ENCODE measurements at regions not wholly inside any gene's neighbourhood (a gene's known extent, or its start where the extent isn't known, plus 50 kb on each side); places are given as distances from the start of the nearest gene placed in this dataset.

DNA sequence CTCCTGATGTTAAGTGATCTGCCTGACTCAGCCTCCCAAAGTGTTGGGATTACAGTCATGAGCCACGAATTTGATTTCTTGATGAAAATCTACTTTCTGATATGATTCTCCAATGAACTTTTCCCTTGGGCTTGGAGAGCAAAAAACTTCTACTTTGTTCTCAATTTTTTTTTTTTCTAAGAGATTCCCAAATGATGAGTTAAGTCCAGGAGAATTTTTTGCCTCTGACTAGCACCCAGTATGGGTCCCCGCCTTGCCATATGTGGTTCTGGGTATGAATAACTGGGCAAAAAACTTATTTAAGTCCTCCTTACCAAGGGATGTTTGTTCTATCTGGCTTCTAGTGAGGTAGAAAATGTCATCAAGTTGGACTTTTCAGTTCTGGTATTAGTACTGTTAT is 147.9 kb upstream of the LYZL1 start:
- H3K9me3 ChIP-seq (ENCODE audit: insufficient read depth, low read length): 0 out of 2 replicates have a peak, but pooled peaks cover 6% of the 10 kb centered on the region
- H3K4me1 ChIP-seq (ENCODE audit: insufficient read depth, insufficient read length): peaks cover 6% of the 10 kb centered on the region
- DNase-seq (ENCODE audit: low read depth, low spot score): peak; percentile 40
- no peak overlapping the region for H3K4me3 ChIP-seq (ENCODE audit: insufficient read length, low read depth)
- no peaks in the 10 kb centered on the region for H3K27me3 ChIP-seq (ENCODE audit: insufficient read depth, insufficient read length)
- no peak overlapping the region for H3K9ac ChIP-seq (ENCODE audit: insufficient read length, low read depth)
- TF ChIP-seq YY1 (IDR thresholded peaks at IDR 0.05; ENCODE audit: insufficient read depth, insufficient read length) (no peak), ZNF274 (IDR thresholded peaks at IDR 0.05; ENCODE audit: low read depth, low read length) (no peak), SUZ12 (IDR thresholded peaks at IDR 0.05; ENCODE audit: extremely low read depth, insufficient read depth, insufficient read length) (no peak)
- H3K36me3 ChIP-seq (ENCODE audit: insufficient read depth, insufficient read length, low read length): no peaks in the 10 kb centered on the region

DNA sequence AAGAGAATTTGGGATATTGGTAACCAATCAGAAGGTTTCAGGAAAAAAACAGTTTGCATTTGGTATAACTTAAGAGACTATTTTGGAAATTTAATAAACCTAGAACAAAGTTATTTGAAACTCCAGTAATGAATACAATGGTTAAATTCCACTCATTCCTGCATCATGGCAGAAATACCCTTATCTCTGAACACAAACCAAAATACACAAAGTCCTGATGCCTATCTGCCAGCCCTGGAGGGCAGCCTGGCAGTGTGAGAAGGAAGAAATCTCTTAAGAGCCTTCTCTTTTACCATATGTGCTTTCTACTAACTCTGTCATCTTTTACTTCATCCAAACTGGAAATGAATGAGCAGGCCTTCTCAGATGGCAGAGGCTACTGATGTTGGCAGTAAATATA is 147.1 kb upstream of the LYZL1 start:
- no peak for DNase-seq (ENCODE audit: low read depth, low spot score)
- no peaks in the 10 kb centered on the region for H3K36me3 ChIP-seq (ENCODE audit: insufficient read depth, insufficient read length, low read length)
- 0 out of 2 replicates have a peak, but pooled peaks cover 6% of the 10 kb centered on the region for H3K9me3 ChIP-seq (ENCODE audit: insufficient read depth, low read length)
- no peak overlapping the region for H3K4me3 ChIP-seq (ENCODE audit: insufficient read length, low read depth)
- no peaks in the 10 kb centered on the region for H3K27me3 ChIP-seq (ENCODE audit: insufficient read depth, insufficient read length)
- TF ChIP-seq YY1 (IDR thresholded peaks at IDR 0.05; ENCODE audit: insufficient read depth, insufficient read length) (no peak), ZNF274 (IDR thresholded peaks at IDR 0.05; ENCODE audit: low read depth, low read length) (no peak), SUZ12 (IDR thresholded peaks at IDR 0.05; ENCODE audit: extremely low read depth, insufficient read depth, insufficient read length) (no peak)
- peaks cover 6% of the 10 kb centered on the region for H3K4me1 ChIP-seq (ENCODE audit: insufficient read depth, insufficient read length)
- no peak overlapping the region for H3K9ac ChIP-seq (ENCODE audit: insufficient read length, low read depth)

DNA sequence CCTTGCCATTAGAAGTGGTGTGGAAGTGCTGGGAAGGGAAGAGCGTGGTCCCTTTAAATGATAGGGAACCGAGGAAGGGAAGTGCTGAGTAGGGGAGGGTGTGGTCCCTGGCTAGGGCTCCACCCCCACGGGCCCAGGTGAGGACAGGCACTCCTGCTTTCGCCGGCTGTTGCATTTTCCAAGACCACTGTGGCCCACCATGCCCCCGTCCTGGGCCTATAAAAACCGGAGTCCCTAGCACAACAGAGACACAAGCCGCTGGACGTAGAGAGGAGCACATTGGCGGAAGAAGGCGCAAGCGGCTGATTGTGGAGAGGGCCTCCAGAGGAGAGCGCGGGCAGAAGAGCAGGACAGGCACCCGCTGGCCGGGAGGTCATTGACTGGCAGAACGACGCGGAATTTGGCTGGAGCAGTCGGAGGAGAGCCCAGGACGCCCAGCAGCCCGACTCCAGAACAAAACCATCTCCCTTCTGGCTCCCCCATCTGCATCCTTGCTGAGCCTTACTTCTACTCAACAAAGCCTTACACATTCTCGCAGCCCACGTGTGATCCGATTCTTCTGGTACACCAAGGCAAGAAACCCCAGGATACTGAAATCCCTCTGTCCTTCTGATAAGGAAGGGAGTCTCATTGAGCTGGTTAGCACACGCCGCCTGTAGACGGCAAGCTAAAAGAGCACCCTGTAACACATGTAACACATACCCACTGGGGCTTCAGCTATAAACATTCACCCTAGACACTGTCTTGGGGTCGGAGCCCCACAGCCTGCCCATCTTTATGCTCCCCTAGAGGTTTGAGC is 146.2 kb upstream of the LYZL1 start:
- no peaks in the 10 kb centered on the region for H3K36me3 ChIP-seq (ENCODE audit: insufficient read depth, insufficient read length, low read length)
- H3K27me3 ChIP-seq (ENCODE audit: insufficient read depth, insufficient read length): no peaks in the 10 kb centered on the region
- H3K9ac ChIP-seq (ENCODE audit: insufficient read length, low read depth): no peak overlapping the region
- peaks cover 6% of the 10 kb centered on the region for H3K4me1 ChIP-seq (ENCODE audit: insufficient read depth, insufficient read length)
- no peak for TF ChIP-seq YY1 (IDR thresholded peaks at IDR 0.05; ENCODE audit: insufficient read depth, insufficient read length)
- no peak for TF ChIP-seq ZNF274 (IDR thresholded peaks at IDR 0.05; ENCODE audit: low read depth, low read length)
- no peak for TF ChIP-seq SUZ12 (IDR thresholded peaks at IDR 0.05; ENCODE audit: extremely low read depth, insufficient read depth, insufficient read length)
- 0 out of 2 replicates have a peak, but pooled peaks cover 6% of the 10 kb centered on the region for H3K9me3 ChIP-seq (ENCODE audit: insufficient read depth, low read length)
- no peak overlapping the region for H3K4me3 ChIP-seq (ENCODE audit: insufficient read length, low read depth)
- no peak for DNase-seq (ENCODE audit: low read depth, low spot score)

DNA sequence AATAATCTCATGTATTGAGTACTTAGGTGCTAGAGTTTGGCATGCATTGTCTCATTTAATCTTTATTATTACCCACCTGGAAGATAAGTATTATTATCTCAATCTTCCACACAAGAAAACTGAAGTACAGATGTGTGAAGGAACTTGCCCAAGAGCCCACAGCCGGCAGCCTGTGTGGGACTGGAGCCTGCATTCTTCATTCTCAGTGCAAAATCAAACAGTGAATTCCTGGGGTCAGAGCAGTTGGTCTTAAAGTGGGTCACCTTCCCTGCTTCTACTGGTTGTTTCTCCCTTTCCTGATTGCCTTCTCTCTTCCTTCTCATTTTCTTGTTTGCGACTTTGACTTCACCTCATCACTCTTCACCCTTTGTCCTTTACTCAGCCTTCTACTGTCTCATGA is 144.7 kb upstream of the LYZL1 start:
- Histone ChIP-seq H3K9ac (ENCODE audit: insufficient read length, low read depth) (no peak overlapping the region), H3K27me3 (ENCODE audit: insufficient read depth, insufficient read length) (no peaks in the 10 kb centered on the region), H3K4me3 (ENCODE audit: insufficient read length, low read depth) (no peak overlapping the region), H3K4me1 (ENCODE audit: insufficient read depth, insufficient read length) (peaks cover 6% of the 10 kb centered on the region), H3K36me3 (ENCODE audit: insufficient read depth, insufficient read length, low read length) (no peaks in the 10 kb centered on the region), H3K9me3 (ENCODE audit: insufficient read depth, low read length) (0 out of 2 replicates have a peak, but pooled peaks cover 6% of the 10 kb centered on the region)
- no peak for TF ChIP-seq ZNF274 (IDR thresholded peaks at IDR 0.05; ENCODE audit: low read depth, low read length)
- TF ChIP-seq SUZ12 (IDR thresholded peaks at IDR 0.05; ENCODE audit: extremely low read depth, insufficient read depth, insufficient read length): no peak
- TF ChIP-seq YY1 (IDR thresholded peaks at IDR 0.05; ENCODE audit: insufficient read depth, insufficient read length): no peak
- DNase-seq (ENCODE audit: low read depth, low spot score): no peak

DNA sequence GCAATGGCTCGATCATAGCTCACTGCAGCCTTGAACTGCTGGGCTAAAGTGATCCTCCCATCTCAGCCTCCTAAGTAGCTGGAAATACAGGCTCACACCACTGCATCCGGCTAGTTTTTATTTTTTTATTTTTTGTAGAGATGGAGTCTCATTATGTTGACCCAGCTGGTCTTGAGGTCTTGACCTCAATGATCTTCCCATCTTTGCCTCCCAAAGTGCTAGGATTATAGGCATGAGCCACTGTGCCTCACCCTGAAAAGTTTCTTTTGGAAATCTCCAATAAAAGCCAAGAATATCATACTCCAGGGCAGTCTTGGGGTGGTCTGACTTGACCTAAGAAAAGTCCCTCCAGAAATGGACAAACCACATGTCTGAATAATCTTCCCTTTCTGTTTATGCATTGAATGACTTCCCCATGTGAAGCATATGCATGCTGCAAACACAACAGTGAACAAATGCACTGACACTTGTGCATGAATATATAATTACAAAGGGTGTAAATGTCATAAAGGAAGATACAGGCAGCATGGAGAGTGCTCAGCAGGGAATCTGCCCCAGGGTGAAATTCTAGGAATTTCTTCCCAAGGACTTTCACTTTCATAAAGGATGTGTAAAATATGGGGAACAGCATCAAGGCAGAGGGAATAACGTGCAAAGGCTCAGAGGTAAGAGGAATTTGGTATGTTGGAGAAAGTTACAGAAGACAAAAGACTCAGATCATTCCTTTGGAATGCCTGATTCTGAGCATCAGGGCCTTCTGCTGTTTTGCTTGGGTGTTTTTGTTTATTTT is 142.4 kb upstream of the LYZL1 start:
- TF ChIP-seq YY1 (IDR thresholded peaks at IDR 0.05; ENCODE audit: insufficient read depth, insufficient read length) (no peak), ZNF274 (IDR thresholded peaks at IDR 0.05; ENCODE audit: low read depth, low read length) (no peak), SUZ12 (IDR thresholded peaks at IDR 0.05; ENCODE audit: extremely low read depth, insufficient read depth, insufficient read length) (no peak)

DNA sequence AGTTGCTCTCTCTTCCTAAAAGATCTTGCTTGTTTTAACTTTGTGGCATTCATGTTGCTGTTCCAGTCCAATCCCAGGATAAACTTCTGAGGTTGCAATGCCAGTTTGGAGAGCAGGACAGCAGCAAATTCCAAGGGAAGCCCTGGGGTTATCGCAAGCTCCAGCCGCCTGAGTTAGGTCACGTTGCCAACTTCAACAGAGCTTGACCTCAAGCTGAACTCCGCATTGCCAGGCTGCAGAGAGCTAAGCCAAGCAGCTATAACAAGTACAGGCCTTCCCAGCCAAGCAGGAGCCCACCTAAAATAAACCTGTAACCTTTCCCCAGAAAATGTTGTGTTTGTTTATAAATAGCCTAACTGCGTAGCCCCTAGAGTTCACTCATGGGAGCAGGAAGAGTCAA is 138.9 kb upstream of the LYZL1 start:
- Histone ChIP-seq H3K27me3 (ENCODE audit: insufficient read depth, insufficient read length) (no peaks in the 10 kb centered on the region), H3K4me1 (ENCODE audit: insufficient read depth, insufficient read length) (peaks cover 7% of the 10 kb centered on the region), H3K9me3 (ENCODE audit: insufficient read depth, low read length) (no peaks in the 10 kb centered on the region; the same call in 1 of the 2 replicates), H3K36me3 (ENCODE audit: insufficient read depth, insufficient read length, low read length) (no peaks in the 10 kb centered on the region), H3K4me3 (ENCODE audit: insufficient read length, low read depth) (no peak overlapping the region), H3K9ac (ENCODE audit: insufficient read length, low read depth) (no peak overlapping the region)
- DNase-seq (ENCODE audit: low read depth, low spot score): no peak
- no peak for TF ChIP-seq SUZ12 (IDR thresholded peaks at IDR 0.05; ENCODE audit: extremely low read depth, insufficient read depth, insufficient read length)
- TF ChIP-seq YY1 (IDR thresholded peaks at IDR 0.05; ENCODE audit: insufficient read depth, insufficient read length): no peak
- no peak for TF ChIP-seq ZNF274 (IDR thresholded peaks at IDR 0.05; ENCODE audit: low read depth, low read length)

More for the DNA sequence above, 142.4 kb upstream of the LYZL1 start:
- no peak overlapping the region for H3K4me3 ChIP-seq (ENCODE audit: insufficient read length, low read depth)
- peaks cover 13% of the 10 kb centered on the region for H3K4me1 ChIP-seq (ENCODE audit: insufficient read depth, insufficient read length)
- H3K9ac ChIP-seq (ENCODE audit: insufficient read length, low read depth): no peak overlapping the region
- H3K27me3 ChIP-seq (ENCODE audit: insufficient read depth, insufficient read length): no peaks in the 10 kb centered on the region
- no peak for DNase-seq (ENCODE audit: low read depth, low spot score)
- H3K9me3 ChIP-seq (ENCODE audit: insufficient read depth, low read length): 0 out of 2 replicates have a peak, but pooled peaks cover 6% of the 10 kb centered on the region
- no peaks in the 10 kb centered on the region for H3K36me3 ChIP-seq (ENCODE audit: insufficient read depth, insufficient read length, low read length)

DNA sequence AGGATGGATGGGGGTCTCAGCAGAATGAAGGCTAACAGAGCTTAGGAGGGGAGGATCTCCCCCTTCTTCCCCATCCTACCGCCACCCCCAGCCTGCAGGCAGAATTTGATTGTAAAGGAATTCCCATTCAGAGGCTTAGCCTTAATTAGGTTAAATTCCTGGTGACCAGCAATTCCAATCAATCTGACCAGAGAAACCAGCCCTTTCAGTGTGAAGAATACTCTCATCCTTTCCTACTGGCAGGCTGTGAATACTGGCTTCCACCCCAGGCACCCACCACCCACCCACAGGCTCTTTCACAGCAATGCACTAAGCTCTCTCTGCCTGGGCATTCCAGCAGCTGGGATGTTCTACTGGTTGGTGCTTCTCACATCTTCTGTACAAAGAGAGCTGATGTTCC is 137.9 kb upstream of the LYZL1 start:
- peaks cover 7% of the 10 kb centered on the region for H3K4me1 ChIP-seq (ENCODE audit: insufficient read depth, insufficient read length)
- H3K9ac ChIP-seq (ENCODE audit: insufficient read length, low read depth): no peak overlapping the region
- no peaks in the 10 kb centered on the region; the same call in 1 of the 2 replicates for H3K9me3 ChIP-seq (ENCODE audit: insufficient read depth, low read length)
- H3K27me3 ChIP-seq (ENCODE audit: insufficient read depth, insufficient read length): no peaks in the 10 kb centered on the region
- H3K36me3 ChIP-seq (ENCODE audit: insufficient read depth, insufficient read length, low read length): no peaks in the 10 kb centered on the region
- TF ChIP-seq ZNF274 (IDR thresholded peaks at IDR 0.05; ENCODE audit: low read depth, low read length) (no peak), SUZ12 (IDR thresholded peaks at IDR 0.05; ENCODE audit: extremely low read depth, insufficient read depth, insufficient read length) (no peak), YY1 (IDR thresholded peaks at IDR 0.05; ENCODE audit: insufficient read depth, insufficient read length) (no peak)
- H3K4me3 ChIP-seq (ENCODE audit: insufficient read length, low read depth): no peak overlapping the region
- DNase-seq (ENCODE audit: low read depth, low spot score): no peak
